ENCODE measurements at regions not wholly inside any gene's neighbourhood (a gene's known extent, or its start where the extent isn't known, plus 50 kb on each side); places are given as distances from the start of the nearest gene placed in this dataset.

DNA sequence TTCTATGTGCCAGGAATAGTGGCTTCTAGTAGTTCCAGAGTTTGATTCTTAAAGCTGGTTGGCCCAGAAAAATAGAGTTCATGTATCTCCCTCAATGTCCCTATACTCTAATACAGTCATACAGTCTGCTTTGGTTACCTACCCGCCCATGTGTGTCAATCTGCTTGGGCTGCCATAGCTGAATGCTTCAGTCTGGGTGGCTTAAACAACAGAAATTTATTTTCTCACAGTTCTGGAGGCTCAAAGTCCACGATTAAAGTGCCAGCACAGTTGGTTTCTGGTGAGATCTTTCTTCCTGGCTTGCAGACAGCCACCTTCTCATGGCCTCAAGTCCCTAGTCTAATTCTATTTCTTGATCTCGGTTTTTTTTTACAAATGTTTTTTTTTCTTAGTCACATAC is 1739.0 kb downstream of the MAT2B start:
- TF ChIP-seq, protein P1, sequence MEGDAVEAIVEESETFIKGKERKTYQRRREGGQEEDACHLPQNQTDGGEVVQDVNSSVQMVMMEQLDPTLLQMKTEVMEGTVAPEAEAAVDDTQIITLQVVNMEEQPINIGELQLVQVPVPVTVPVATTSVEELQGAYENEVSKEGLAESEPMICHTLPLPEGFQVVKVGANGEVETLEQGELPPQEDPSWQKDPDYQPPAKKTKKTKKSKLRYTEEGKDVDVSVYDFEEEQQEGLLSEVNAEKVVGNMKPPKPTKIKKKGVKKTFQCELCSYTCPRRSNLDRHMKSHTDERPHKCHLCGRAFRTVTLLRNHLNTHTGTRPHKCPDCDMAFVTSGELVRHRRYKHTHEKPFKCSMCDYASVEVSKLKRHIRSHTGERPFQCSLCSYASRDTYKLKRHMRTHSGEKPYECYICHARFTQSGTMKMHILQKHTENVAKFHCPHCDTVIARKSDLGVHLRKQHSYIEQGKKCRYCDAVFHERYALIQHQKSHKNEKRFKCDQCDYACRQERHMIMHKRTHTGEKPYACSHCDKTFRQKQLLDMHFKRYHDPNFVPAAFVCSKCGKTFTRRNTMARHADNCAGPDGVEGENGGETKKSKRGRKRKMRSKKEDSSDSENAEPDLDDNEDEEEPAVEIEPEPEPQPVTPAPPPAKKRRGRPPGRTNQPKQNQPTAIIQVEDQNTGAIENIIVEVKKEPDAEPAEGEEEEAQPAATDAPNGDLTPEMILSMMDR (IDR thresholded peaks at IDR 0.05; ENCODE audit: insufficient read depth, low read length, poor library complexity, severe bottlenecking): no peak
- no peak for TF ChIP-seq EZH2phosphoT487 (conservative IDR thresholded peaks at IDR 0.05; ENCODE audit: low read length)

Data from SU-DHL-6 (cell line).